Stomach (tissue), 8 donors: ENCODE measurements at regions not wholly inside any gene's neighbourhood (a gene's known extent, or its start where the extent isn't known, plus 50 kb on each side); places are given as distances from the start of the nearest gene placed in this dataset.

Source experiments
- DNase-seq, 2 donors: peaks; one replicate each; pipeline versions ENCODE4 v3.0.0 to v3.0.0-alpha.2; 2013 to 2019
- H3K27ac ChIP-seq, 5 donors: fragments of 200-600 bp in 4 of 5; sonication (generic) in 4 of 5; one replicate each; pipeline ENCODE4 v1.5.1; 2013 to 2019; ENCODE audit warnings: mild to moderate bottlenecking in 1 of 5, moderate library complexity in 1 of 5
- H3K27me3 ChIP-seq, 3 donors: fragments of 200-600 bp; sonication (generic); one replicate each; pipeline ENCODE4 v1.5.1; 2017 to 2019; ENCODE audit warnings: mixed run types in 1 of 3
- H3K36me3 ChIP-seq, 4 donors: fragments of 200-600 bp; sonication (generic); 1 replicate in 3 of 4; 2 replicates in 1 of 4; pipeline ENCODE4 v1.5.1; 2016 to 2019
- H3K4me1 ChIP-seq, 4 donors: fragments of 200-600 bp; sonication (generic); one replicate each; pipeline ENCODE4 v1.5.1; 2016 to 2019
- H3K4me3 ChIP-seq, 4 donors: fragments of 200-600 bp; sonication (generic) in 3 of 4; one replicate each; pipeline ENCODE4 v1.5.1; 2016 to 2019; ENCODE audit warnings: mild to moderate bottlenecking in 1 of 4
- H3K9me3 ChIP-seq, 4 donors: fragments of 200-600 bp; sonication (generic); one replicate each; pipeline ENCODE4 v1.5.1; 2016 to 2019
- CTCF ChIP-seq, 7 experiments: fragments of 450-650 bp in 4 of 7; fragments of 200-600 bp in 3 of 7; sonication (generic) in 3 of 7; IDR thresholded peaks; one replicate each; pipeline ENCODE4 v1.5.1; 2016 to 2019; ENCODE audit warnings: antibody characterized with exemption in 7 of 7, control low read depth in 2 of 7, mild to moderate bottlenecking in 1 of 7
- EP300 ChIP-seq: sonication (generic); formaldehyde crosslinking; IDR thresholded peaks from one replicate; pipeline ENCODE4 v1.6.1; 2017; ENCODE audit warnings: antibody characterized with exemption
- POLR2A ChIP-seq, 4 donors: fragments of 450-650 bp; IDR thresholded peaks; one replicate each; pipeline ENCODE4 v1.6.1; 2016; ENCODE audit warnings: antibody characterized with exemption in 4 of 4, control low read depth in 2 of 4, mild to moderate bottlenecking in 1 of 4, moderate library complexity in 1 of 4
- POLR2AphosphoS5 ChIP-seq, 3 donors: sonication (generic); formaldehyde crosslinking; IDR thresholded peaks; one replicate each; pipeline ENCODE4 v1.6.1; 2016; ENCODE audit warnings: antibody characterized with exemption in 3 of 3
- WGBS, 5 donors: extraction: QIAGEN DNeasy Blood & Tissue Kit in 3 of 5; methylation state at CpG; one replicate each; pipeline versions ENCODE4 v1.1.5 to v1.1.7; 2013 to 2018; 5-methylcytosine and 5-hydroxymethylcytosine counted together
- intact Hi-C: fragments of 100-400 bp; cut with DNase I; formaldehyde crosslinking; loops from one replicate; pipeline ENCODE4 v1.15.1; 2023; ENCODE audit warnings: low total_unique reads
- donor health status: healthy with polysubstance abuse.
- donor health status: Bipolar disorder and iron deficiency.
- donor health status: healthy.

DNA sequence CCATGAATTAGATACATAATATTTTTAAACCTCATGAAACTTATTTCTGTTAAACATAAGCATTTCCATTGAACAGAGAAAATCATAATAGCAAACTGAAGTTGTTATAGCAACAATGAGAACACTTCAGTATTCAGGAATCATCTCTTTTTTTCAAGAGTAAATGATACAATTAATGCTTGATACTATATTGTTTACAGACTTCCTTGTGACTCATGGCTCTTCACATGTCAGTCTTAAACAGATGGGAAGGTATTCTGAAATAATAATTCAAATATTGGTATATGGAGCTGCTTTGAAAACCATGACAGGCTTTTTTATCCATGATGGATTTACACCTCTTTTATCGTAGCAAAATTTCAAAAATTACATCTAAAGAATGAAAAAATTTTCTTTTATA is 226.5 kb upstream of the RBMS1 start:
- DNase-seq, result no peak
- Histone ChIP-seq H3K4me1 (no peaks in the 10 kb centered on the region), H3K27ac (no peak overlapping the region), H3K27me3 (no peaks in the 10 kb centered on the region), H3K9me3 (no peaks in the 10 kb centered on the region), H3K36me3 (no peaks in the 10 kb centered on the region), H3K4me3 (no peak overlapping the region)
- WGBS, 5 donors, result 81 to 90% (median 85%) methylated on average over 1 of the region's 1 CpG
- TF ChIP-seq CTCF (IDR thresholded peaks at IDR 0.05) (no peak), POLR2A (IDR thresholded peaks at IDR 0.05) (no peak), POLR2AphosphoS5 (IDR thresholded peaks at IDR 0.05) (no peak), EP300 (no peak)
- intact Hi-C loops, result no loop called here

GRCh38 chr2:160721089-160722040 is 227.8 kb upstream of the RBMS1 start:
- Histone ChIP-seq H3K27ac (no peak overlapping the region), H3K36me3 (no peaks in the 10 kb centered on the region), H3K4me1 (no peaks in the 10 kb centered on the region), H3K4me3 (no peak overlapping the region), H3K9me3 (no peaks in the 10 kb centered on the region), H3K27me3 (no peaks in the 10 kb centered on the region)
- intact Hi-C loops, result no loop called here
- TF ChIP-seq CTCF (IDR thresholded peaks at IDR 0.05), result no peak
- TF ChIP-seq POLR2A (IDR thresholded peaks at IDR 0.05), result no peak
- DNase-seq, result no peak
- WGBS, 5 donors, result 89 to 100% (median 97%) methylated on average over 1 of the region's 1 CpG

DNA sequence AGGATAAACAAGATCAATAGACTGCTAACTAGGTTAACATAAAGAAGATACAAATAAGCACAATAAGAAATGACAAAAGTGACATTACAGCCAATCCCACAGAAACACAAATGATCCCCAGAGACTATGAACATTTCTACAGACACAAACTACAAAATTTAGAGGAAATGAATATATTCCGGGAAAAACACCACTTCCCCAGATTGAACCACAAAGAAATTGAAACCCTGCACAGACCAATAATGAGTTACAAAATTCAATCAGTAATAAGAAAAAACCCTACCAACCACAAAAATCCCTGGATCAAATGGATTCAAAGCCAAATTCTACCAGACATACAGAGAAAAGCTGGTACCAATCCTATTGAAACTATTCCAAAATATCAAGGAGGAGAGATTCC is 232.4 kb upstream of the RBMS1 start:
- Histone ChIP-seq H3K9me3 (no peaks in the 10 kb centered on the region), H3K4me1 (no peaks in the 10 kb centered on the region), H3K4me3 (no peak overlapping the region), H3K36me3 (no peaks in the 10 kb centered on the region), H3K27me3 (no peaks in the 10 kb centered on the region), H3K27ac (no peak overlapping the region)
- DNase-seq, result no peak
- TF ChIP-seq POLR2A (IDR thresholded peaks at IDR 0.05) (no peak), POLR2AphosphoS5 (IDR thresholded peaks at IDR 0.05) (no peak), EP300 (no peak), CTCF (IDR thresholded peaks at IDR 0.05) (no peak)
- intact Hi-C loops, result no loop called here
- WGBS, 5 donors, result 0 to 71% (median 50%) methylated on average over 1 of the region's 1 CpG

- no peaks in the 10 kb centered on the region for H3K9me3 ChIP-seq
- intact Hi-C loops, result no loop called here
- 56 to 74% (median 64%) methylated on average over 1 of the region's 1 CpG for WGBS, 5 donors
- no peak overlapping the region for H3K27ac ChIP-seq
- H3K4me3 ChIP-seq, result no peak overlapping the region
- no peaks in the 10 kb centered on the region for H3K4me1 ChIP-seq
- DNase-seq, result no peak
- H3K36me3 ChIP-seq, result no peaks in the 10 kb centered on the region
- no peak for TF ChIP-seq POLR2A (IDR thresholded peaks at IDR 0.05)
- TF ChIP-seq POLR2AphosphoS5 (IDR thresholded peaks at IDR 0.05), result no peak
- no peak for TF ChIP-seq EP300
- no peak for TF ChIP-seq CTCF (IDR thresholded peaks at IDR 0.05)
- no peaks in the 10 kb centered on the region for H3K27me3 ChIP-seq
These were observed 236.8 kb upstream of the RBMS1 start for GRCh38 chr2:160730296-160730995.
